H1 (cell line): ENCODE measurements at regions not wholly inside any gene's neighbourhood (a gene's known extent, or its start where the extent isn't known, plus 50 kb on each side); places are given as distances from the start of the nearest gene placed in this dataset.

Experiments
- CTCF ChIA-PET: fragments of 300-600 bp; sonication (Branson Sonifier 250); formaldehyde crosslinking; loops from one replicate; lab custom pipeline; 2021; ENCODE audit not compliant: partially characterized antibody; lab: Charles Lee
- POLR2A ChIA-PET: fragments of 300-600 bp; sonication (Branson Sonifier 250); formaldehyde crosslinking; loops from one replicate; lab custom pipeline; 2021; ENCODE audit warnings: inconsistent platforms; ENCODE audit not compliant: partially characterized antibody; lab: Charles Lee
- DNase-seq, 2 experiments: peaks; one replicate each; pipeline versions ENCODE4 v3.0.0 to v3.0.0-alpha.2; 2010 to 2022; ENCODE audit warnings: low spot score in 2 of 2, low read depth in 1 of 2, mixed read lengths in 1 of 2
- FAIRE-seq: peaks from 2 replicates; lab custom pipeline; 2011; peaks lifted over from hg19 to GRCh38; lab: Jason Lieb, UNC
- H2AFZ ChIP-seq: 2 replicates; pipeline ENCODE4 v1.8.1; 2012; ENCODE audit warnings: low read length, inconsistent platforms
- H2AK5ac ChIP-seq: 2 replicates; pipeline ENCODE4 v1.6.1; 2013; ENCODE audit warnings: low read depth, low read length
- H2BK120ac ChIP-seq: replicated peaks from 2 replicates; pipeline ENCODE3; 2013; ENCODE audit warnings: low read depth, low read length, inconsistent platforms
- H2BK12ac ChIP-seq: 2 replicates; pipeline ENCODE4 v1.6.1; 2013; ENCODE audit warnings: low read depth, low read length
- H2BK15ac ChIP-seq: 2 replicates; pipeline ENCODE4 v1.6.1; 2013; ENCODE audit warnings: low read length
- H2BK20ac ChIP-seq: 2 replicates; pipeline ENCODE4 v1.6.1; 2013; ENCODE audit warnings: low read length
- H2BK5ac ChIP-seq: 2 replicates; pipeline ENCODE4 v1.6.1; 2013; ENCODE audit warnings: low read depth, low read length
- H3K14ac ChIP-seq: 2 replicates; pipeline ENCODE4 v1.6.1; 2013; ENCODE audit warnings: inconsistent platforms; ENCODE audit not compliant: insufficient read length
- H3K18ac ChIP-seq: 2 replicates; pipeline ENCODE4 v1.6.1; 2013; ENCODE audit warnings: low read length; ENCODE audit errors: extremely low read depth
- H3K23ac ChIP-seq: 2 replicates; pipeline ENCODE4 v1.6.1; 2013; ENCODE audit warnings: inconsistent platforms; ENCODE audit not compliant: insufficient read length
- H3K23me2 ChIP-seq: 2 replicates; pipeline ENCODE4 v1.6.1; 2013; ENCODE audit warnings: low read depth, low read length
- H3K27ac ChIP-seq: 2 replicates; pipeline ENCODE4 v1.6.1; 2011; ENCODE audit warnings: low read depth, low read length, inconsistent platforms
- H3K27me3 ChIP-seq, 4 experiments: replicated peaks in 1 of 4; 1 replicate in 1 of 4; 2 replicates in 3 of 4; pipeline versions ENCODE4 v1.6.1 to v1.8.1; 2011 to 2013; ENCODE audit warnings: low read length in 3 of 4, mild to moderate bottlenecking in 3 of 4, inconsistent platforms in 2 of 4, mixed read lengths in 2 of 4, moderate library complexity in 1 of 4; ENCODE audit not compliant: control insufficient read depth in 3 of 4, insufficient read depth in 3 of 4; ENCODE audit errors: extremely low read depth in 1 of 4
- H3K36me3 ChIP-seq, 4 experiments: 2 replicates each; pipeline versions ENCODE4 v1.6.1 to v1.8.1; 2011 to 2013; ENCODE audit warnings: mild to moderate bottlenecking in 4 of 4, low read length in 3 of 4, moderate library complexity in 2 of 4, control low read depth in 1 of 4, inconsistent platforms in 1 of 4; ENCODE audit not compliant: insufficient read depth in 4 of 4, control insufficient read depth in 2 of 4
- H3K4ac ChIP-seq: replicated peaks from 2 replicates; pipeline ENCODE3; 2013; ENCODE audit warnings: low read length, low read depth, mixed read lengths, inconsistent platforms; ENCODE audit not compliant: insufficient read length
- H3K4me1 ChIP-seq, 4 experiments: replicated peaks in 1 of 4; 1 replicate in 1 of 4; 2 replicates in 3 of 4; pipeline versions ENCODE4 v1.6.1 to v1.8.1; 2011 to 2013; ENCODE audit warnings: low read length in 3 of 4, inconsistent platforms in 2 of 4, mixed read lengths in 1 of 4; ENCODE audit not compliant: insufficient read depth in 4 of 4, control insufficient read depth in 3 of 4
- H3K4me2 ChIP-seq, 2 experiments: 2 replicates each; pipeline versions ENCODE4 v1.6.1 to v1.8.1; 2011 to 2013; ENCODE audit warnings: low read depth in 2 of 2, low read length in 2 of 2, control low read depth in 1 of 2, inconsistent platforms in 1 of 2, mild to moderate bottlenecking in 1 of 2; ENCODE audit not compliant: insufficient read depth in 1 of 2
- H3K4me3 ChIP-seq, 4 experiments: fragments of 200-600, 300-600 bp in 1 of 4; sonication (generic), shearing (Covaris generic), sonication (Bioruptor Twin) in 1 of 4; 2 replicates each; pipeline versions ENCODE4 v1.5.1 to v1.8.1; 2011 to 2016; ENCODE audit warnings: low read length in 4 of 4, low read depth in 3 of 4, control low read depth in 2 of 4, inconsistent platforms in 2 of 4, mild to moderate bottlenecking in 2 of 4, mixed read lengths in 1 of 4, moderate library complexity in 1 of 4; ENCODE audit not compliant: insufficient read depth in 2 of 4; ENCODE audit errors: extremely low read depth in 1 of 4
- H3K56ac ChIP-seq: replicated peaks from 2 replicates; pipeline ENCODE3; 2013; ENCODE audit warnings: low read depth, mild to moderate bottlenecking, mixed read lengths, low read length, inconsistent platforms; ENCODE audit not compliant: insufficient read length
- H3K79me1 ChIP-seq: 2 replicates; pipeline ENCODE4 v1.6.1; 2013; ENCODE audit warnings: low read depth, low read length, control low read depth
- H3K79me2 ChIP-seq, 2 experiments: 2 replicates each; pipeline versions ENCODE4 v1.6.1 to v1.8.1; 2012 to 2013; ENCODE audit warnings: low read length in 2 of 2, mild to moderate bottlenecking in 2 of 2, inconsistent platforms in 1 of 2; ENCODE audit not compliant: insufficient read depth in 2 of 2, control insufficient read depth in 1 of 2
- H3K9ac ChIP-seq, 4 experiments: replicated peaks in 1 of 4; 1 replicate in 1 of 4; 2 replicates in 3 of 4; pipeline versions ENCODE4 v1.6.1 to v1.8.1; 2011 to 2013; ENCODE audit warnings: low read depth in 3 of 4, low read length in 3 of 4, control low read depth in 2 of 4, mild to moderate bottlenecking in 2 of 4, moderate library complexity in 2 of 4, inconsistent platforms in 1 of 4; ENCODE audit errors: extremely low read depth in 1 of 4
- H3K9me3 ChIP-seq, 2 experiments: 2 replicates each; pipeline versions ENCODE4 v1.6.1 to v1.8.1; 2012 to 2013; ENCODE audit warnings: mild to moderate bottlenecking in 2 of 2, moderate library complexity in 2 of 2, control low read depth in 1 of 2, inconsistent platforms in 1 of 2, low read depth in 1 of 2, low read length in 1 of 2, mixed read lengths in 1 of 2; ENCODE audit not compliant: insufficient read depth in 2 of 2
- H4K20me1 ChIP-seq, 2 experiments: replicated peaks in 1 of 2; 2 replicates each; pipeline versions ENCODE3 to v1.8.1; 2011 to 2013; ENCODE audit warnings: inconsistent platforms in 2 of 2, low read length in 2 of 2, mild to moderate bottlenecking in 1 of 2; ENCODE audit not compliant: insufficient read depth in 2 of 2, control insufficient read depth in 1 of 2
- H4K5ac ChIP-seq: 2 replicates; pipeline ENCODE4 v1.6.1; 2013; ENCODE audit warnings: low read length, low read depth, mixed read lengths, inconsistent platforms; ENCODE audit not compliant: insufficient read length
- H4K8ac ChIP-seq: 2 replicates; pipeline ENCODE4 v1.8.0; 2013; ENCODE audit warnings: mild to moderate bottlenecking, moderate library complexity, low read length, inconsistent platforms; ENCODE audit not compliant: insufficient read depth; ENCODE audit errors: extremely low read depth
- H4K91ac ChIP-seq: replicated peaks from 2 replicates; pipeline ENCODE3; 2013; ENCODE audit warnings: low read length, mixed read lengths, inconsistent platforms; ENCODE audit not compliant: insufficient read length
- CBX8 ChIP-seq: fragments of 300-800, 300-1000 bp; sonication (generic); IDR thresholded peaks from 2 replicates; pipeline ENCODE4 v1.7.1; 2016; ENCODE audit warnings: low read depth, low read length, borderline replicate concordance
- E2F6 ChIP-seq: IDR thresholded peaks from 2 replicates; pipeline ENCODE4 v1.6.1; 2012; ENCODE audit warnings: inconsistent platforms
- GABPA ChIP-seq: IDR thresholded peaks from 2 replicates; pipeline ENCODE4 v1.6.1; 2011; ENCODE audit warnings: mild to moderate bottlenecking, low read length, moderate library complexity, borderline replicate concordance; ENCODE audit not compliant: insufficient read depth
- GTF2F1 ChIP-seq: IDR thresholded peaks from 2 replicates; pipeline ENCODE4 v1.6.1; 2012; ENCODE audit warnings: low read depth, low read length, improper control_type of control experiment, borderline replicate concordance
- HDAC6 ChIP-seq: IDR thresholded peaks from one replicate; pipeline ENCODE4 v1.7.1; 2012; ENCODE audit warnings: low read depth, mild to moderate bottlenecking, inconsistent platforms, low read length, moderate library complexity
- PHF8 ChIP-seq: fragments of 200-600 bp; sonication (generic); conservative IDR thresholded peaks from 2 replicates; pipeline ENCODE4 v1.7.1; 2012; ENCODE audit warnings: low read depth, mild to moderate bottlenecking, inconsistent platforms, low read length, moderate library complexity
- POU5F1 ChIP-seq: IDR thresholded peaks from 2 replicates; pipeline ENCODE4 v1.6.1; 2011; ENCODE audit warnings: low read depth, mild to moderate bottlenecking, low read length, moderate library complexity
- RAD21 ChIP-seq, 2 experiments: IDR thresholded peaks in 1 of 2; conservative IDR thresholded peaks in 1 of 2; 2 replicates each; pipeline ENCODE4 v1.6.1; 2011; ENCODE audit warnings: low read depth in 2 of 2, low read length in 2 of 2, improper control_type of control experiment in 1 of 2, inconsistent platforms in 1 of 2, mild to moderate bottlenecking in 1 of 2, moderate library complexity in 1 of 2
- RBBP5 ChIP-seq: IDR thresholded peaks from 2 replicates; pipeline ENCODE4 v1.7.1; 2012; ENCODE audit warnings: low read depth, mild to moderate bottlenecking, inconsistent platforms, low read length, moderate library complexity, borderline replicate concordance
- RNF2 ChIP-seq: fragments of 200-900, 300-1000 bp; sonication (generic); IDR thresholded peaks from 2 replicates; pipeline ENCODE4 v1.7.1; 2016; ENCODE audit warnings: borderline replicate concordance, low read depth, mild to moderate bottlenecking, antibody characterized with exemption, low read length; ENCODE audit not compliant: poor library complexity, severe bottlenecking; ENCODE audit errors: missing control alignments
- SAP30 ChIP-seq: fragments of 300-600 bp; sonication (generic); IDR thresholded peaks from 2 replicates; pipeline ENCODE4 v1.7.1; 2012; ENCODE audit warnings: low read length, moderate library complexity, mild to moderate bottlenecking, inconsistent platforms; ENCODE audit not compliant: insufficient read depth, insufficient replicate concordance
- SIX5 ChIP-seq: IDR thresholded peaks from 2 replicates; pipeline ENCODE4 v1.6.1; 2011; ENCODE audit warnings: mild to moderate bottlenecking, low read depth, low read length
- SP2 ChIP-seq: IDR thresholded peaks from 2 replicates; pipeline ENCODE4 v1.6.1; 2012; ENCODE audit warnings: mild to moderate bottlenecking, low read length, inconsistent platforms
- TEAD4 ChIP-seq: IDR thresholded peaks from 2 replicates; pipeline ENCODE4 v1.6.1; 2012; ENCODE audit warnings: low read depth, low read length, inconsistent platforms, mixed read lengths
- YY1 ChIP-seq: IDR thresholded peaks from 2 replicates; pipeline ENCODE4 v1.6.1; 2011; ENCODE audit warnings: low read depth, mild to moderate bottlenecking, low read length

DNA sequence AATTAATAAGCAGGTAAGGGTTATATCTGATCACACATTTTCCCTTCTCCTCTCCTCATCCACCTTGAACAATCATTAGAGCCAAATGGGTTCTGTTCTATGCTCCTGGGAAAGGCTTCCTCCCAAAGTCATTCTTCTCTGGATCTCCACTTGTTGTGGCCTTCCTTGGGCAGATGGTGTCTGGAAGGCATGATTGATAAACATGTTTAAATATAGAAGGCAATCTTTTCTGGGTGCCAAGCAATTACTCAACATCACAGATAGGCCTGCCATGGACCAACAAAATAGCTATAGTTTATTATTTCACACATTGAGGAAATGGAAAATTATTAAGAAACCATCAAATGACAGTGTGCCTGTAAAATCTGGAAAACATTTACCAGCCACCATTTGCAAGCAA, 73.5 kb downstream of the KCNA4 start:
- CTCF ChIA-PET, result no interaction called here
- Histone ChIP-seq H3K18ac (no peak overlapping the region), H2AK5ac (no peak overlapping the region), H4K20me1 (no peaks in the 10 kb centered on the region), H3K4me2 (no peak overlapping the region), H3K14ac (no peak overlapping the region), H3K23ac (no peak overlapping the region), H3K56ac (no peak overlapping the region), H3K27me3 (no peaks in the 10 kb centered on the region), H3K79me2 (no peaks in the 10 kb centered on the region), H3K9me3 (peaks cover 11% of the 10 kb centered on the region in 2 experiments), H2AFZ (no peak overlapping the region), H2BK5ac (no peak overlapping the region), H2BK15ac (no peak overlapping the region), H2BK12ac (no peak overlapping the region), H3K9ac (no peak overlapping the region), H4K5ac (no peak overlapping the region), H3K4ac (no peak overlapping the region), H3K4me1 (no peaks in the 10 kb centered on the region), H3K27ac (no peak overlapping the region), H3K23me2 (no peaks in the 10 kb centered on the region), H4K91ac (no peak overlapping the region), H4K8ac (no peak overlapping the region), H3K79me1 (no peaks in the 10 kb centered on the region), H3K4me3 (no peak overlapping the region), H2BK20ac (no peak overlapping the region), H3K36me3 (no peaks in the 10 kb centered on the region), H2BK120ac (no peak overlapping the region)
- POLR2A ChIA-PET, result no interaction called here
- no peak for DNase-seq
- FAIRE-seq, result no peak
- TF ChIP-seq SP2 (no peak), E2F6 (no peak), CBX8 (no peak), TEAD4 (no peak), RNF2 (no peak), HDAC6 (no peak), SAP30 (no peak), GABPA (no peak), POU5F1 (no peak), PHF8 (no peak), RAD21 (IDR thresholded peaks at IDR 0.05 in 1 of 2, conservative IDR thresholded peaks at IDR 0.05 in 1 of 2; ENCODE audit: low read depth in 2 of 2, low read length in 2 of 2) (no peak), GTF2F1 (no peak), YY1 (no peak), SIX5 (no peak), RBBP5 (no peak)
